ENCODE measurements at regions not wholly inside any gene's neighbourhood (a gene's known extent, or its start where the extent isn't known, plus 50 kb on each side); places are given as distances from the start of the nearest gene placed in this dataset.

- H3K27me3 ChIP-seq = peaks cover 35% of the 10 kb centered on the region
- H3K4me1 ChIP-seq = no peaks in the 10 kb centered on the region
- TF ChIP-seq POLR2AphosphoS5 (IDR thresholded peaks at IDR 0.05) (no peak), POLR2A (IDR thresholded peaks at IDR 0.05) (no peak), CTCF (IDR thresholded peaks at IDR 0.05) (no peak), EP300 (IDR thresholded peaks at IDR 0.05) (no peak)
- 87 to 100% methylated on average over 2 to 5 of the region's 7 CpGs for WGBS, 2 donors (ENCODE audit: low coverage in 1 of 2)
- no peak overlapping the region for H3K4me3 ChIP-seq
- no peaks in the 10 kb centered on the region for H3K36me3 ChIP-seq
- no peaks in the 10 kb centered on the region for H3K9me3 ChIP-seq
- no peak for ATAC-seq
- H3K27ac ChIP-seq = no peak overlapping the region
Measured at GRCh38 chr11:129734654-129735053, 81.0 kb upstream of the TMEM45B start.

GRCh38 chr11:129737831-129738230, 77.8 kb upstream of the TMEM45B start:
- TF ChIP-seq POLR2AphosphoS5 (IDR thresholded peaks at IDR 0.05) = no peak
- no peak for TF ChIP-seq EP300 (IDR thresholded peaks at IDR 0.05)
- TF ChIP-seq CTCF (IDR thresholded peaks at IDR 0.05) = no peak
- TF ChIP-seq POLR2A (IDR thresholded peaks at IDR 0.05) = no peak
- 7 to 36% methylated on average over 11 of the region's 11 CpGs for WGBS, 2 donors (ENCODE audit: low coverage in 1 of 2)

DNA sequence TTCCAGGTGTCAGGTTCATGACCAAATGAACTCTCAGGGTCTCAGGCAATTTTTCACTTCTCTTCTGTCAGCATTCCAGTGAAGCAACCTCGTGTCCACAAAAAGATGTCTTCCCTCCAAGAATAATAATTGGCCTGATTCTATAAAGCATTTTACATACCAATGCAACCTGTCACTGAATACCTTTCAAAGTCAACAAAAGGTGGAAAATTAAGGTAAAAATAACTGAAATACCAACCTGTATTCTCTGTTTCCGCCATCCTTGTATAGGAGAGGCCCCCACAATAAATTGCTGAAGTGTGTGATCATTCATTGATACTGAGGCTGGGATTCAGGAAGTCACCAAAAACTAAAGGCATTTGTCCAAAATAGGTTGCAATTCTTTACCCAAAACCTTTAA, 77.4 kb upstream of the TMEM45B start:
- H3K4me3 ChIP-seq = no peak overlapping the region
- H3K36me3 ChIP-seq = no peaks in the 10 kb centered on the region
- no peaks in the 10 kb centered on the region for H3K9me3 ChIP-seq
- no peaks in the 10 kb centered on the region for H3K4me1 ChIP-seq
- ATAC-seq = no peak
- peaks cover 40% of the 10 kb centered on the region for H3K27me3 ChIP-seq
- TF ChIP-seq POLR2AphosphoS5 (IDR thresholded peaks at IDR 0.05) = no peak
- TF ChIP-seq POLR2A (IDR thresholded peaks at IDR 0.05) = no peak
- no peak for TF ChIP-seq CTCF (IDR thresholded peaks at IDR 0.05)
- no peak for TF ChIP-seq EP300 (IDR thresholded peaks at IDR 0.05)
- WGBS, 2 donors (ENCODE audit: low coverage in 1 of 2) = 51 to 89% methylated on average over 1 to 2 of the region's 2 CpGs
- H3K27ac ChIP-seq = no peak overlapping the region

More at GRCh38 chr11:129737831-129738230, 77.8 kb upstream of the TMEM45B start:
- Histone ChIP-seq H3K4me3 (no peak overlapping the region), H3K36me3 (no peaks in the 10 kb centered on the region), H3K4me1 (no peaks in the 10 kb centered on the region), H3K27ac (no peak overlapping the region), H3K27me3 (peaks cover 36% of the 10 kb centered on the region), H3K9me3 (no peaks in the 10 kb centered on the region)
- no peak for ATAC-seq

DNA sequence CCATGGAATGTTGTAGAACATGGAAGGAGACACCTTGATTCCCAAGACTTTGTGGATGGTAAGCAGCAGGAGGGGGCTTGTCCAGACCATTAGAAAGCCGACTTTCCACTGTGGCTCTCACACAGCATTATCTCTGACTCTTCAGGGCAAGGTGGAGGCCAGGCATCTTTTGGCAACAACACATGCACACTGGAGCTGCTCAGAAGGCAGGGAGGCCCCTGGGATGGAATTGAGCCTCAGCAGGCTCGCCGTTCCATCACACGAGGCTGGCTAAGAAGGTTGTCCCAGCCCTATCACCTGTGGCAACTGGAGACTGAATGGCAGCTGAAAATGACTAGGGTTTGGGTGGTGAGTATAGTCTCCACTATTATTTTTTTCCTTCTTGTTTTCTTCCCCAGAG, 76.3 kb upstream of the TMEM45B start:
- Histone ChIP-seq H3K9me3 (no peaks in the 10 kb centered on the region), H3K4me3 (no peak overlapping the region), H3K4me1 (no peaks in the 10 kb centered on the region), H3K27ac (no peak overlapping the region), H3K27me3 (peaks cover 50% of the 10 kb centered on the region), H3K36me3 (no peaks in the 10 kb centered on the region)
- ATAC-seq = no peak
- no peak for TF ChIP-seq POLR2AphosphoS5 (IDR thresholded peaks at IDR 0.05)
- 74 to 80% methylated on average over 3 to 4 of the region's 4 CpGs for WGBS, 2 donors (ENCODE audit: low coverage in 1 of 2)

- Histone ChIP-seq H3K9me3 (no peaks in the 10 kb centered on the region), H3K4me3 (no peak overlapping the region), H3K27ac (no peak overlapping the region), H3K36me3 (no peaks in the 10 kb centered on the region), H3K27me3 (peaks cover 52% of the 10 kb centered on the region), H3K4me1 (no peaks in the 10 kb centered on the region)
- TF ChIP-seq EP300 (IDR thresholded peaks at IDR 0.05) (no peak), POLR2AphosphoS5 (IDR thresholded peaks at IDR 0.05) (no peak), POLR2A (IDR thresholded peaks at IDR 0.05) (no peak), CTCF (IDR thresholded peaks at IDR 0.05) (no peak)
- ATAC-seq = no peak
- 93% methylated on average over 4 of the region's 4 CpGs for WGBS, 2 donors (ENCODE audit: low coverage in 1 of 2)
Measured at GRCh38 chr11:129740125-129740719, 75.4 kb upstream of the TMEM45B start.
